Thyroid gland (tissue), 4 donors: ENCODE measurements at regions not wholly inside any gene's neighbourhood (a gene's known extent, or its start where the extent isn't known, plus 50 kb on each side); places are given as distances from the start of the nearest gene placed in this dataset.

Source experiments
- DNase-seq, 2 donors: peaks; one replicate each; pipeline ENCODE4 v3.0.0-alpha.2; 2019
- H3K27ac ChIP-seq, 3 donors: fragments of 200-600 bp; sonication (generic); 1 replicate in 2 of 3; 2 replicates in 1 of 3; pipeline ENCODE4 v1.5.1; 2016 to 2019; ENCODE audit warnings: mild to moderate bottlenecking in 1 of 3, moderate library complexity in 1 of 3
- H3K27me3 ChIP-seq: fragments of 200-600 bp; sonication (generic); one replicate; pipeline ENCODE4 v1.5.1; 2019
- H3K36me3 ChIP-seq, 2 donors: fragments of 200-600 bp; sonication (generic); one replicate each; pipeline ENCODE4 v1.5.1; 2016 to 2019
- H3K4me1 ChIP-seq, 2 donors: fragments of 200-600 bp; sonication (generic); one replicate each; pipeline ENCODE4 v1.5.1; 2017 to 2019
- H3K4me3 ChIP-seq, 3 donors: fragments of 200-600 bp; sonication (generic); replicated peaks in 1 of 3; 1 replicate in 2 of 3; 2 replicates in 1 of 3; pipeline ENCODE4 v1.5.1; 2016; ENCODE audit warnings: mild to moderate bottlenecking in 1 of 3
- H3K9me3 ChIP-seq: fragments of 200-600 bp; sonication (generic); one replicate; pipeline ENCODE4 v1.5.1; 2017
- POLR2A ChIP-seq, 2 donors: fragments of 450-650 bp; IDR thresholded peaks; one replicate each; pipeline ENCODE4 v1.6.1; 2017; ENCODE audit warnings: antibody characterized with exemption in 2 of 2, mild to moderate bottlenecking in 2 of 2, moderate library complexity in 1 of 2
- WGBS, 2 donors: methylation state at CpG; one replicate each; pipeline ENCODE4 v1.1.5; 2017; 5-methylcytosine and 5-hydroxymethylcytosine counted together
- intact Hi-C: fragments of 100-400 bp; cut with DNase I; formaldehyde crosslinking; loops from one replicate; pipeline ENCODE4 v1.15.1; 2023
- TF ChIP-seq, protein P1 (sequence below), 6 experiments: fragments of 200-600 bp in 3 of 6; fragments of 450-650 bp in 3 of 6; sonication (generic) in 3 of 6; IDR thresholded peaks; one replicate each; pipeline ENCODE4 v1.5.1; 2016 to 2019; ENCODE audit warnings: antibody characterized with exemption in 6 of 6, mild to moderate bottlenecking in 2 of 6, inconsistent platforms in 1 of 6, moderate library complexity in 1 of 6

DNA sequence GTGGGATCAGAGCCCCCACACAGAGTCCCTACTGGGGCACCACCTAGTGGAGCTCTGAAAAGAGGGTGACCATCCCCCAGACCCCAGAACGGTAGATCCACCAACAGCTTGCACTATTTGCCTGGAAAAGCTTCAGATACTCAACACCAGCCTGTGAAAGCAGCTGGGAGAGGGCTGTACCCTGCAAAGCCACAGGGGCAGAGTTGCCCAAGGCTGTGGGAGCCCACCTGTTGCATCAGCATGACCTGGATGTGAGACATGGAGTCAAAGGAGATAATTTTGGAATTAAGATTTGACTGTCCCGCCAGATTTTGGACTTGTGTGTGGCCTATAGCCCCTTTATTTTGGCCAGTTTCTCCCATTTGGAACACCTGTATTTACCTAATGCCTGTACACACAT, 260.4 kb downstream of the TBX18 start:
- Histone ChIP-seq H3K4me1 (no peaks in the 10 kb centered on the region), H3K36me3 (no peaks in the 10 kb centered on the region), H3K27me3 (no peaks in the 10 kb centered on the region), H3K9me3 (no peaks in the 10 kb centered on the region), H3K27ac (no peak overlapping the region), H3K4me3 (no peak overlapping the region)
- no peak for DNase-seq
- intact Hi-C loops = no loop called here
- TF ChIP-seq, protein P1, sequence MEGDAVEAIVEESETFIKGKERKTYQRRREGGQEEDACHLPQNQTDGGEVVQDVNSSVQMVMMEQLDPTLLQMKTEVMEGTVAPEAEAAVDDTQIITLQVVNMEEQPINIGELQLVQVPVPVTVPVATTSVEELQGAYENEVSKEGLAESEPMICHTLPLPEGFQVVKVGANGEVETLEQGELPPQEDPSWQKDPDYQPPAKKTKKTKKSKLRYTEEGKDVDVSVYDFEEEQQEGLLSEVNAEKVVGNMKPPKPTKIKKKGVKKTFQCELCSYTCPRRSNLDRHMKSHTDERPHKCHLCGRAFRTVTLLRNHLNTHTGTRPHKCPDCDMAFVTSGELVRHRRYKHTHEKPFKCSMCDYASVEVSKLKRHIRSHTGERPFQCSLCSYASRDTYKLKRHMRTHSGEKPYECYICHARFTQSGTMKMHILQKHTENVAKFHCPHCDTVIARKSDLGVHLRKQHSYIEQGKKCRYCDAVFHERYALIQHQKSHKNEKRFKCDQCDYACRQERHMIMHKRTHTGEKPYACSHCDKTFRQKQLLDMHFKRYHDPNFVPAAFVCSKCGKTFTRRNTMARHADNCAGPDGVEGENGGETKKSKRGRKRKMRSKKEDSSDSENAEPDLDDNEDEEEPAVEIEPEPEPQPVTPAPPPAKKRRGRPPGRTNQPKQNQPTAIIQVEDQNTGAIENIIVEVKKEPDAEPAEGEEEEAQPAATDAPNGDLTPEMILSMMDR (IDR thresholded peaks at IDR 0.05) = no peak
- TF ChIP-seq POLR2A (IDR thresholded peaks at IDR 0.05) = no peak
- 79 to 84% methylated on average over 2 of the region's 2 CpGs for WGBS, 2 donors

DNA sequence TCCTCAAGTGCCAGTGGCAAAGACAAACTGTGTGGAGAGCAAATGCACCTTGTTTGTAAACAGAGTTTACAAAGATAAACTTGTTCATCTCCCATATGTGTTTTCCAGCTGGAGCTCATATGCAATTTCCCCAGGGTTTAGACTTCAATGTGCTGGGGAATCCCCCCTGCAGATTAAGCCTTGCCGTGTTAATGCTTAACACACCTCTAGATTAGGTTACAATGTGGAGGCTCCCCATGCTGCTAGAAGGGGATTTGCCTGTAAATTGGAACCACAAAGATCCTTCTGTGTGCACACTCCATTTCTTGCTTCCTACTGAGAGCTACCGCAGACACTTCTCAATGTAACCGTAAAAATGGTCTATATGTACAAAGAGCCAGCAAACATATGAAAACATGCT, 263.1 kb downstream of the TBX18 start:
- no peak overlapping the region for H3K4me3 ChIP-seq
- H3K27me3 ChIP-seq = no peaks in the 10 kb centered on the region
- H3K4me1 ChIP-seq = no peaks in the 10 kb centered on the region
- no peak for TF ChIP-seq POLR2A (IDR thresholded peaks at IDR 0.05)
- TF ChIP-seq, protein P1 (IDR thresholded peaks at IDR 0.05) = no peak
- intact Hi-C loops = no loop called here
- 35 to 43% methylated on average over 3 of the region's 3 CpGs for WGBS, 2 donors
- H3K27ac ChIP-seq = no peak overlapping the region
- H3K36me3 ChIP-seq = no peaks in the 10 kb centered on the region
- no peaks in the 10 kb centered on the region for H3K9me3 ChIP-seq
- no peak for DNase-seq

DNA sequence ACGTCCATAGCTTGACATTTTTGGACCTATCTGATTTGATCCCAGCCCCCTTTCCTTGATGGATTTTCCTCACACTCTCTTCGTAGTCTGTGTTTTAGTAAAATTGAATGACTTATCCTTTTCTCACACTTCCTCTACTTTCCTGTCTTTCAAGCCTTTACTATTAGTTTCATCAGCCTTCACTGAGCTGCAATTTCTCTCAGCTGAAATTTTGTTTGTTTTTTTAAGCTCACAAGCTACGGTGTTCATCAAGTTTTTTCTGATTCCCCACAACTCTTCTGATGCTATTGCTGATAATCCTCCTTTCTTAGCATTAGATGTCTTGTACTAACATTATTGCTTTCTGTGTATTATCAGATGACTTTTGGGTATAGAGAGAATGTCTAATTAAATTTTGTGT, 263.7 kb downstream of the TBX18 start:
- H3K4me1 ChIP-seq = no peaks in the 10 kb centered on the region
- no peak for TF ChIP-seq POLR2A (IDR thresholded peaks at IDR 0.05)
- TF ChIP-seq, protein P1 (IDR thresholded peaks at IDR 0.05) = no peak
- H3K36me3 ChIP-seq = no peaks in the 10 kb centered on the region
- 65% methylated on average over 3 of the region's 3 CpGs for WGBS, 2 donors
- no peaks in the 10 kb centered on the region for H3K27me3 ChIP-seq
- intact Hi-C loops = no loop called here
- no peak overlapping the region for H3K27ac ChIP-seq
- DNase-seq = no peak
- no peak overlapping the region for H3K4me3 ChIP-seq
- H3K9me3 ChIP-seq = no peaks in the 10 kb centered on the region

DNA sequence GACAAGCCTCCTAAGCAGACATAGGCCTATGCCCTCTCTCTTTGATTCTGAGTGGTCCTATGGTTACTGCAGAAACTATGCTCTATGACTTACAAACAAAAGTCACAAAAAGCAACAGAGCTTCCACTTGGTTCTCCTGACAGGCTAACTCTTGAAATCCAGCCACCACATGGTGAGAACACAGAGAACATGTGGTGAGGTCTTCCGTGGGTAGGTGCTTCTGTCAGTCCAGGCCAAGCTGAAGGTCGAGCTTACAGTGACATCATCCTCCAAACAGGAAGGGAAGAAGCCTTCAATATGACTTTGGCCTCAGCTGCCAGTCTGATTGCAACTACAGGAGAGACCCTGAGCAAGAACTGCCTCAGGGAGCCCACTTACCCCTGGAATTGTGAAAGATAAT, 265.5 kb downstream of the TBX18 start:
- no peak overlapping the region for H3K27ac ChIP-seq

DNA sequence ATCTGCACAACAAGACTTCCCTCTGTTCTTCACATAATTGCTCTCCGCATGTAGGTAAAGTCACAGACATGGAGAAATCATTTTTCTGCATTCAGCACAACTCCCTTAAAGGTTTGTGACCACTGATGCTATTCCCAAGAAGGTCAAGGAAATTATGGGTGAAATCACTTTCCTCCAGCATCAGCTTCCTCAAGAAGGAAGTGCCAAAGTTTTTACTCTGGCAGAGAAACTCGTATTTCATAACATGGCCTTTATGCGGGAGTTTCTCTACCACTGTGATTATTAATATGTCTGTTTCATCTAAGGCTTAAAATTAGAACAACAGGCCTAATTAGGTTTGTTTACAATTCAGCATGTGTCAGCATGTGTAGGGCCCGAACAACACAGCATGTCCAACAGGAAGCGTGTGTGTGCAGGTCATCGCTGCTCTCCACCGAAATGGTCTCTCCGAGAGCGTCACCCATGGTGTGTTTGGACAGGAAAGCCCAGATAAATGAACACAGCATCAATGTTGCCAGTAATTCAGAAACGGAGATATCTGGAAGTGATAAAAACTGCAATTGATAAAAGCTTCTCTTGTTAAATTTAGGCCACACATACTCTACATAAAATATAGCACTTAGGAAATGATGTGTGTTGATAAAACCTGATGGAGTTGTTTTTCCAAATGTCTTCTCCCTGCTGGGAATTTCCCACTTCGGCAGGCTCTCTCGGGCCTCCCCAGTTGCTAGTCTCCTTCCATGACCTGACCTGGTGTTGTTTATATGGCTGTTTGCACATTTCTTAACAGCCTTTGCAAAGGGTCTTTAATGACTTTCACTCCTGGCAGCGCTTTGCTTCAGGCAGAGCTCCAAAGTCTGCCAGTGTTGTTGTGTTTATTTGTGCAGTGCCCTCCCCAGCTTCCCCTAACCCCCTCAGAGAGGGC, 265.1 kb upstream of the CEP162 start:
- H3K9me3 ChIP-seq = no peaks in the 10 kb centered on the region
- no peak for TF ChIP-seq POLR2A (IDR thresholded peaks at IDR 0.05)
- TF ChIP-seq, protein P1 (IDR thresholded peaks at IDR 0.05) = no peak
- no peak overlapping the region for H3K4me3 ChIP-seq
- H3K27ac ChIP-seq = no peak overlapping the region
- WGBS, 2 donors = 54 to 59% methylated on average over 13 of the region's 13 CpGs
- no peak for DNase-seq
- no peaks in the 10 kb centered on the region for H3K27me3 ChIP-seq
- intact Hi-C loops = no loop called here
- H3K36me3 ChIP-seq = no peaks in the 10 kb centered on the region
- no peaks in the 10 kb centered on the region for H3K4me1 ChIP-seq

More for the DNA sequence above, 265.5 kb downstream of the TBX18 start:
- no peaks in the 10 kb centered on the region for H3K4me1 ChIP-seq
- WGBS, 2 donors = 69 to 85% methylated on average over 2 of the region's 2 CpGs
- no peak for TF ChIP-seq POLR2A (IDR thresholded peaks at IDR 0.05)
- TF ChIP-seq, protein P1 (IDR thresholded peaks at IDR 0.05) = no peak
- no peaks in the 10 kb centered on the region for H3K9me3 ChIP-seq
- H3K27me3 ChIP-seq = no peaks in the 10 kb centered on the region
- no peak overlapping the region for H3K4me3 ChIP-seq
- no peak for DNase-seq
- no peaks in the 10 kb centered on the region for H3K36me3 ChIP-seq
- intact Hi-C loops = no loop called here
